ENCODE measurements at regions not wholly inside any gene's neighbourhood (a gene's known extent, or its start where the extent isn't known, plus 50 kb on each side); places are given as distances from the start of the nearest gene placed in this dataset.

- no peak for TF ChIP-seq GATA3 (IDR thresholded peaks at IDR 0.05; ENCODE audit: low read depth, low read length)
- no peak for TF ChIP-seq GATA2 (IDR thresholded peaks at IDR 0.05; ENCODE audit: low read depth, low read length)
Observed at GRCh38 chr12:90064852-90065801, 356.5 kb upstream of the ATP2B1 start.

All from SH-SY5Y (cell line).